GM23338 (cell line): ENCODE measurements at regions not wholly inside any gene's neighbourhood (a gene's known extent, or its start where the extent isn't known, plus 50 kb on each side); places are given as distances from the start of the nearest gene placed in this dataset.

Experiments used
- CREB1 ChIP-seq: fragments of 250-450 bp; sonication (Bioruptor Pico); IDR thresholded peaks from 2 replicates; pipeline ENCODE4 v1.5.0; 2020; ENCODE audit warnings: low read depth, mild to moderate bottlenecking, moderate library complexity
- CTCF ChIP-seq, 2 experiments: fragments of 200-600 bp in 1 of 2; sonication (generic) in 1 of 2; conservative IDR thresholded peaks; 2 replicates each; pipeline versions ENCODE4 v1.5.1 to v1.6.1; 2016 to 2017; ENCODE audit warnings: antibody characterized with exemption in 2 of 2, low read depth in 2 of 2, mild to moderate bottlenecking in 2 of 2, moderate library complexity in 1 of 2
- EZH2 ChIP-seq: fragments of 200-600 bp; sonication (generic); IDR thresholded peaks from one replicate; pipeline ENCODE4 v1.8.0; 2017; ENCODE audit warnings: antibody characterized with exemption, mild to moderate bottlenecking, low read depth; ENCODE audit not compliant: unreplicated experiment
- EZH2phosphoT487 ChIP-seq: fragments of 200-600 bp; sonication (generic); IDR thresholded peaks from one replicate; pipeline ENCODE4 v1.8.1; 2018; ENCODE audit warnings: antibody characterized with exemption; ENCODE audit not compliant: unreplicated experiment
- JUNB ChIP-seq: IDR thresholded peaks from one replicate; pipeline ENCODE4 v1.6.1; 2016; ENCODE audit warnings: antibody characterized with exemption; ENCODE audit not compliant: unreplicated experiment
- POLR2AphosphoS5 ChIP-seq: IDR thresholded peaks from 2 replicates; pipeline ENCODE4 v1.6.1; 2016; ENCODE audit warnings: antibody characterized with exemption, low read depth
- REST ChIP-seq: IDR thresholded peaks from one replicate; pipeline ENCODE4 v1.6.1; 2018; ENCODE audit warnings: antibody characterized with exemption; ENCODE audit not compliant: unreplicated experiment
- STAT1 ChIP-seq: IDR thresholded peaks from one replicate; pipeline ENCODE4 v1.6.1; 2016; ENCODE audit warnings: antibody characterized with exemption; ENCODE audit not compliant: unreplicated experiment
- ZNF114 ChIP-seq: fragments of 250-450 bp; sonication (Bioruptor Pico); IDR thresholded peaks from 2 replicates; pipeline ENCODE4 v1.5.0; 2020; ENCODE audit warnings: mild to moderate bottlenecking, moderate library complexity
- ZNF331 ChIP-seq: fragments of 250-450 bp; sonication (Bioruptor Pico); IDR thresholded peaks from 2 replicates; pipeline ENCODE4 v1.5.0; 2020; ENCODE audit warnings: low read depth, mild to moderate bottlenecking, moderate library complexity

- TF ChIP-seq CTCF (conservative IDR thresholded peaks at IDR 0.05; ENCODE audit: low read depth in 2 of 2) (no peak), POLR2AphosphoS5 (no peak), EZH2 (no peak), REST (no peak), JUNB (no peak), STAT1 (no peak), CREB1 (CRISPR knock-in tag) (no peak), EZH2phosphoT487 (no peak), ZNF331 (CRISPR knock-in tag) (no peak), ZNF114 (no peak)
Observed at GRCh38 chr3:191593486-191593885, 132.5 kb downstream of the PYDC2 start.
